Neural cell (in vitro differentiated cells): ENCODE measurements at regions not wholly inside any gene's neighbourhood (a gene's known extent, or its start where the extent isn't known, plus 50 kb on each side); places are given as distances from the start of the nearest gene placed in this dataset.

Source experiments
- H2AFZ ChIP-seq: fragments of 200-600, 300-800 bp; sonication (generic), shearing (Covaris generic); 2 replicates; pipeline ENCODE4 v1.6.0; 2014; ENCODE audit warnings: low read depth, mild to moderate bottlenecking, antibody characterized with exemption, low read length, moderate library complexity
- H3F3A ChIP-seq: fragments of 200-600 bp; shearing (Covaris generic); 2 replicates; pipeline ENCODE4 v1.6.1; 2016; ENCODE audit warnings: mild to moderate bottlenecking, moderate library complexity, mixed read lengths, antibody characterized with exemption, low read length; ENCODE audit not compliant: insufficient read depth, poor library complexity, severe bottlenecking
- H3K27ac ChIP-seq: fragments of 200-600, 300-800 bp; sonication (generic), shearing (Covaris generic); 2 replicates; pipeline ENCODE4 v1.5.1; 2014; ENCODE audit warnings: mild to moderate bottlenecking, low read length, moderate library complexity
- H3K27me3 ChIP-seq: fragments of 300-800, 200-600 bp; sonication (generic), shearing (Covaris generic); 2 replicates; pipeline ENCODE4 v1.6.0; 2014; ENCODE audit warnings: mild to moderate bottlenecking, low read depth, low read length, moderate library complexity; ENCODE audit not compliant: insufficient read depth
- H3K36me3 ChIP-seq: fragments of 300-800, 200-600 bp; sonication (generic), shearing (Covaris generic); 2 replicates; pipeline ENCODE4 v1.5.1; 2014; ENCODE audit warnings: mild to moderate bottlenecking, antibody characterized with exemption, low read length, moderate library complexity; ENCODE audit not compliant: insufficient read depth
- H3K4me2 ChIP-seq: fragments of 300-800, 200-600 bp; sonication (generic), shearing (Covaris generic); 2 replicates; pipeline ENCODE4 v1.6.0; 2014; ENCODE audit warnings: mild to moderate bottlenecking, low read length
- H3K4me3 ChIP-seq: fragments of 300-800, 200-600 bp; sonication (generic), shearing (Covaris generic); 2 replicates; pipeline ENCODE4 v1.5.1; 2014; ENCODE audit warnings: mild to moderate bottlenecking, low read length, moderate library complexity
- H3K79me2 ChIP-seq: fragments of 200-600 bp; shearing (Covaris generic); replicated peaks from 2 replicates; pipeline ENCODE4 v1.6.0; 2014; ENCODE audit warnings: mild to moderate bottlenecking, low read length, moderate library complexity; ENCODE audit not compliant: insufficient read depth
- H3K9ac ChIP-seq: fragments of 300-800, 200-600 bp; sonication (generic), shearing (Covaris generic); 2 replicates; pipeline ENCODE4 v1.6.1; 2016; ENCODE audit warnings: mild to moderate bottlenecking, low read length, mixed read lengths
- H3K9me2 ChIP-seq: fragments of 200-600 bp; shearing (Covaris generic); 2 replicates; pipeline ENCODE4 v1.6.1; 2016; ENCODE audit warnings: mild to moderate bottlenecking, low read length, mixed read lengths; ENCODE audit not compliant: insufficient read depth
- H3K9me3 ChIP-seq: fragments of 200-600, 300-800 bp; sonication (generic), shearing (Covaris generic); 2 replicates; pipeline ENCODE4 v1.6.1; 2016; ENCODE audit warnings: mild to moderate bottlenecking, mixed run types, low read length, moderate library complexity, mixed read lengths
- H4K20me1 ChIP-seq: fragments of 200-600 bp; shearing (Covaris generic); 2 replicates; pipeline ENCODE4 v1.6.1; 2016; ENCODE audit warnings: mild to moderate bottlenecking, mixed run types; ENCODE audit not compliant: insufficient read depth
- EP300 ChIP-seq: fragments of 450-650 bp; conservative IDR thresholded peaks from 2 replicates; pipeline ENCODE4 v1.6.1; 2014; ENCODE audit warnings: antibody characterized with exemption, mild to moderate bottlenecking, moderate library complexity; ENCODE audit not compliant: poor library complexity, severe bottlenecking
- EZH2 ChIP-seq: fragments of 200-600, 300-800 bp; shearing (Covaris generic), sonication (generic); IDR thresholded peaks from 2 replicates; pipeline ENCODE4 v1.6.1; 2014; ENCODE audit warnings: antibody characterized with exemption, low read length, borderline replicate concordance, mild to moderate bottlenecking; ENCODE audit not compliant: insufficient read depth, poor library complexity, severe bottlenecking
- MXI1 ChIP-seq: fragments of 450-650 bp; conservative IDR thresholded peaks from 2 replicates; pipeline ENCODE4 v1.6.1; 2014; ENCODE audit warnings: antibody characterized with exemption, mild to moderate bottlenecking; ENCODE audit not compliant: poor library complexity, severe bottlenecking
- POLR2AphosphoS5 ChIP-seq: IDR thresholded peaks from 2 replicates; pipeline ENCODE4 v1.6.1; 2012
- RAD21 ChIP-seq: fragments of 450-650 bp; conservative IDR thresholded peaks from 2 replicates; pipeline ENCODE4 v1.6.1; 2014; ENCODE audit warnings: antibody characterized with exemption, mild to moderate bottlenecking, moderate library complexity
- SMC3 ChIP-seq: fragments of 450-650 bp; conservative IDR thresholded peaks from 2 replicates; pipeline ENCODE4 v1.6.1; 2014; ENCODE audit warnings: antibody characterized with exemption, mild to moderate bottlenecking, moderate library complexity; ENCODE audit not compliant: poor library complexity
- TAF1 ChIP-seq: IDR thresholded peaks from 2 replicates; pipeline ENCODE4 v1.6.1; 2012; ENCODE audit warnings: low read depth
- TF ChIP-seq, protein P1 (sequence below): IDR thresholded peaks from 2 replicates; pipeline ENCODE4 v1.6.1; 2012; ENCODE audit warnings: borderline replicate concordance
- TF ChIP-seq, protein P2 (sequence below): fragments of 450-650 bp; IDR thresholded peaks from 2 replicates; pipeline ENCODE4 v1.5.1; 2014; ENCODE audit warnings: antibody characterized with exemption, mild to moderate bottlenecking, moderate library complexity; ENCODE audit not compliant: poor library complexity, severe bottlenecking

DNA sequence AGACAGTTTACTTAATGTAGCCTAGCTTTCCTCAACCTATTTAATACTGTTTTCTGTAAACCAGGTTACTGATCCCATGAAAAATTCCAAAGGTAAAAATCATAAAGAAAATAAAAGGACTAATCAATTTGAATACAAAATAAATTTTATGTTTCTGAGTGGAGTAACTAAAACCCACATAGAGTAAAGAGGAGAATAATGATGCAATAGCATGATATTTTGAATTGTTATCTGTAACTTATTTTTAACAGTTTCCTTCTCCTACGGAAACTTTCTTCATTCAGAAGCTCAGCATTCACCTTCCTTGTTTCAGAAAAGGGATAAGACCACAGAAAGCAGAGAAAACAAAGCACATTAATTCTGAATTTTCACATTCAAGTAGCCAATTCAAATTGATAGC is 320.6 kb upstream of the NUDT12 start:
- H3K9me3 ChIP-seq: no peaks in the 10 kb centered on the region
- H3K9me2 ChIP-seq: no peaks in the 10 kb centered on the region
- TF ChIP-seq RAD21 (no peak), POLR2AphosphoS5 (no peak), SMC3 (no peak), MXI1 (no peak), EZH2 (no peak), TAF1 (no peak)
- TF ChIP-seq, protein P1, sequence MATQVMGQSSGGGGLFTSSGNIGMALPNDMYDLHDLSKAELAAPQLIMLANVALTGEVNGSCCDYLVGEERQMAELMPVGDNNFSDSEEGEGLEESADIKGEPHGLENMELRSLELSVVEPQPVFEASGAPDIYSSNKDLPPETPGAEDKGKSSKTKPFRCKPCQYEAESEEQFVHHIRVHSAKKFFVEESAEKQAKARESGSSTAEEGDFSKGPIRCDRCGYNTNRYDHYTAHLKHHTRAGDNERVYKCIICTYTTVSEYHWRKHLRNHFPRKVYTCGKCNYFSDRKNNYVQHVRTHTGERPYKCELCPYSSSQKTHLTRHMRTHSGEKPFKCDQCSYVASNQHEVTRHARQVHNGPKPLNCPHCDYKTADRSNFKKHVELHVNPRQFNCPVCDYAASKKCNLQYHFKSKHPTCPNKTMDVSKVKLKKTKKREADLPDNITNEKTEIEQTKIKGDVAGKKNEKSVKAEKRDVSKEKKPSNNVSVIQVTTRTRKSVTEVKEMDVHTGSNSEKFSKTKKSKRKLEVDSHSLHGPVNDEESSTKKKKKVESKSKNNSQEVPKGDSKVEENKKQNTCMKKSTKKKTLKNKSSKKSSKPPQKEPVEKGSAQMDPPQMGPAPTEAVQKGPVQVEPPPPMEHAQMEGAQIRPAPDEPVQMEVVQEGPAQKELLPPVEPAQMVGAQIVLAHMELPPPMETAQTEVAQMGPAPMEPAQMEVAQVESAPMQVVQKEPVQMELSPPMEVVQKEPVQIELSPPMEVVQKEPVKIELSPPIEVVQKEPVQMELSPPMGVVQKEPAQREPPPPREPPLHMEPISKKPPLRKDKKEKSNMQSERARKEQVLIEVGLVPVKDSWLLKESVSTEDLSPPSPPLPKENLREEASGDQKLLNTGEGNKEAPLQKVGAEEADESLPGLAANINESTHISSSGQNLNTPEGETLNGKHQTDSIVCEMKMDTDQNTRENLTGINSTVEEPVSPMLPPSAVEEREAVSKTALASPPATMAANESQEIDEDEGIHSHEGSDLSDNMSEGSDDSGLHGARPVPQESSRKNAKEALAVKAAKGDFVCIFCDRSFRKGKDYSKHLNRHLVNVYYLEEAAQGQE: no peak
- TF ChIP-seq, protein P2, sequence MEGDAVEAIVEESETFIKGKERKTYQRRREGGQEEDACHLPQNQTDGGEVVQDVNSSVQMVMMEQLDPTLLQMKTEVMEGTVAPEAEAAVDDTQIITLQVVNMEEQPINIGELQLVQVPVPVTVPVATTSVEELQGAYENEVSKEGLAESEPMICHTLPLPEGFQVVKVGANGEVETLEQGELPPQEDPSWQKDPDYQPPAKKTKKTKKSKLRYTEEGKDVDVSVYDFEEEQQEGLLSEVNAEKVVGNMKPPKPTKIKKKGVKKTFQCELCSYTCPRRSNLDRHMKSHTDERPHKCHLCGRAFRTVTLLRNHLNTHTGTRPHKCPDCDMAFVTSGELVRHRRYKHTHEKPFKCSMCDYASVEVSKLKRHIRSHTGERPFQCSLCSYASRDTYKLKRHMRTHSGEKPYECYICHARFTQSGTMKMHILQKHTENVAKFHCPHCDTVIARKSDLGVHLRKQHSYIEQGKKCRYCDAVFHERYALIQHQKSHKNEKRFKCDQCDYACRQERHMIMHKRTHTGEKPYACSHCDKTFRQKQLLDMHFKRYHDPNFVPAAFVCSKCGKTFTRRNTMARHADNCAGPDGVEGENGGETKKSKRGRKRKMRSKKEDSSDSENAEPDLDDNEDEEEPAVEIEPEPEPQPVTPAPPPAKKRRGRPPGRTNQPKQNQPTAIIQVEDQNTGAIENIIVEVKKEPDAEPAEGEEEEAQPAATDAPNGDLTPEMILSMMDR: no peak
- no peak overlapping the region for H3K4me3 ChIP-seq
- no peak overlapping the region for H3K4me2 ChIP-seq
- no peak overlapping the region for H3K27ac ChIP-seq
- no peaks in the 10 kb centered on the region for H3F3A ChIP-seq
- H3K79me2 ChIP-seq: no peaks in the 10 kb centered on the region
- no peak overlapping the region for H2AFZ ChIP-seq
- no peaks in the 10 kb centered on the region for H3K27me3 ChIP-seq
- no peak overlapping the region for H3K9ac ChIP-seq
- H4K20me1 ChIP-seq: no peaks in the 10 kb centered on the region
- no peaks in the 10 kb centered on the region for H3K36me3 ChIP-seq

DNA sequence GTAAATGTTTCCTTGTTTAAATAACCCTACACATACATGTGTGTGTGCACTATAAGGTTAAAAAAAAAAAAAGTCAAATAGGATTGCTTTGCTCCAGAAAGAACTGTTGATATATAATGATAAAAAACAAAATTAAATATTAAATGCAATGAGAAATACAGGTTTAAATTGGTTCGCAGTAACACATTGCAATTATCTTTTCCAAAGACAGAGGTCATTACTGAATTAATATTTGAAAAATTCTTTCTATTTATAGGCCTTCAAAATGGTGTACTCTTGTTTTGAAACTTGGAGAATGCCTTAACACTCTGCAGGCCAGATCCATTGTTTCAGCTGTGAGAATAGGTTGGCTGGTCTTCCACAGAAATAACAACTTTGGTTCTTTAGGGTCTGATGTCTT is 319.0 kb upstream of the NUDT12 start:
- Histone ChIP-seq H3K9me3 (no peaks in the 10 kb centered on the region), H2AFZ (no peak overlapping the region), H3K9me2 (no peaks in the 10 kb centered on the region), H3K36me3 (no peaks in the 10 kb centered on the region), H3K27ac (no peak overlapping the region), H3K4me2 (no peak overlapping the region), H3K4me3 (no peak overlapping the region), H3K79me2 (no peaks in the 10 kb centered on the region), H3K27me3 (no peaks in the 10 kb centered on the region), H3F3A (no peaks in the 10 kb centered on the region), H3K9ac (no peak overlapping the region), H4K20me1 (no peaks in the 10 kb centered on the region)
- TF ChIP-seq RAD21 (no peak), TAF1 (no peak), EP300 (no peak), MXI1 (no peak), EZH2 (no peak), SMC3 (no peak), POLR2AphosphoS5 (no peak)
- TF ChIP-seq, protein P1: no peak
- TF ChIP-seq, protein P2: no peak
